Thyroid gland (tissue), 4 donors: ENCODE measurements at regions not wholly inside any gene's neighbourhood (a gene's known extent, or its start where the extent isn't known, plus 50 kb on each side); places are given as distances from the start of the nearest gene placed in this dataset. TPM values are rescaled to one million over a fixed set of nuclear protein-coding genes. Genes with fewer than 3 reads are reported as not detected.

Experiments
- DNase-seq, 2 donors: peaks; one replicate each; pipeline ENCODE4 v3.0.0-alpha.2; 2019
- H3K27ac ChIP-seq, 3 donors: fragments of 200-600 bp; sonication (generic); 1 replicate in 2 of 3; 2 replicates in 1 of 3; pipeline ENCODE4 v1.5.1; 2016 to 2019; ENCODE audit warnings: mild to moderate bottlenecking in 1 of 3, moderate library complexity in 1 of 3
- H3K27me3 ChIP-seq: fragments of 200-600 bp; sonication (generic); one replicate; pipeline ENCODE4 v1.5.1; 2019
- H3K36me3 ChIP-seq, 2 donors: fragments of 200-600 bp; sonication (generic); one replicate each; pipeline ENCODE4 v1.5.1; 2016 to 2019
- H3K4me1 ChIP-seq, 2 donors: fragments of 200-600 bp; sonication (generic); one replicate each; pipeline ENCODE4 v1.5.1; 2017 to 2019
- H3K4me3 ChIP-seq, 3 donors: fragments of 200-600 bp; sonication (generic); replicated peaks in 1 of 3; 1 replicate in 2 of 3; 2 replicates in 1 of 3; pipeline ENCODE4 v1.5.1; 2016; ENCODE audit warnings: mild to moderate bottlenecking in 1 of 3
- H3K9me3 ChIP-seq: fragments of 200-600 bp; sonication (generic); one replicate; pipeline ENCODE4 v1.5.1; 2017
- CTCF ChIP-seq, 6 experiments: fragments of 200-600 bp in 3 of 6; fragments of 450-650 bp in 3 of 6; sonication (generic) in 3 of 6; IDR thresholded peaks; one replicate each; pipeline ENCODE4 v1.5.1; 2016 to 2019; ENCODE audit warnings: antibody characterized with exemption in 6 of 6, mild to moderate bottlenecking in 2 of 6, inconsistent platforms in 1 of 6, moderate library complexity in 1 of 6
- POLR2A ChIP-seq, 2 donors: fragments of 450-650 bp; IDR thresholded peaks; one replicate each; pipeline ENCODE4 v1.6.1; 2017; ENCODE audit warnings: antibody characterized with exemption in 2 of 2, mild to moderate bottlenecking in 2 of 2, moderate library complexity in 1 of 2
- WGBS, 2 donors: methylation state at CpG; one replicate each; pipeline ENCODE4 v1.1.5; 2017; 5-methylcytosine and 5-hydroxymethylcytosine counted together
- intact Hi-C: fragments of 100-400 bp; cut with DNase I; formaldehyde crosslinking; loops from one replicate; pipeline ENCODE4 v1.15.1; 2023
- small RNA-seq: library from RNA; depleted of rRNA; stranded (forward); fragments of <200 nt; gene quantifications from one replicate; pipeline ENCODE3, GENCODE V24; 2016

DNA sequence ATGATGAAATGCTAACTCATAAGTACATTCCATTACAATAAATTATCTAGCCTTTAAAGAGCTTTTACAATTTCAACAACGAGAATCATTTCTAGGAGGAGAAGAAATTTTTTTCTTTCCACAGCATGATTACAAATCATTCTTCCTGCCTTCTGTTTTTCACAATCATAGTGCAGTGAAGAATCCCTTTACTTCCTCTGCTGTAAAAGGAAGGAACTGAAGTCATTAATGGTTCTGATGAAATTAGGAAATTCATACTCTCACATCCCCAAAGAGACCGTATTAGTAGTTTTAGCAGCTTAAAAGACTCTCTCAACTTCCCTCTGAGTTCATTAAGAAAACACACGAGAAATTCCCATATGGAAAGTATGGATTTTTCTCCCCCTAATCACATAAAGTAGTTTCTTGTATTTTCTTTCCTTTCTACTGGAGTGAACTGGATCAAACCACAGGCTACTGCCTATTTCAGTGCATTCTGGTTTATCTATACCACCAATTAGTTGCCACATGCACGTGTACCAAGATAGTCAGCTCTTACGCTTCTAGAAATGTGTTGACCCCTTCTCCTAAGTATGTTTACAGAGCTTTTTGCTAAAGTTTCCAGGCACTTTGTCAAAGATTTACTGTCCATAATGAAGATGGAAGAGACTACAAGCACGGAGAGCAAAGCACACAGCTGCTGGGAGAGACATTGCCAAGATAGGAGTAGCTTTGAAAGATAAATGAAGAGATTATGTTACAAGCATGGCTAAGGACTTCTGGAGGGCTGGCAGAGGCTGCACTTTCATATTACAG is 58.9 kb upstream of the KITLG start:
- Histone ChIP-seq H3K36me3 (no peaks in the 10 kb centered on the region), H3K27ac (no peak overlapping the region), H3K27me3 (no peaks in the 10 kb centered on the region), H3K4me1 (no peaks in the 10 kb centered on the region), H3K9me3 (no peaks in the 10 kb centered on the region), H3K4me3 (no peak overlapping the region)
- intact Hi-C loops, result no loop called here
- WGBS, 2 donors, result 51% methylated on average over 6 of the region's 6 CpGs
- no peak for TF ChIP-seq POLR2A (IDR thresholded peaks at IDR 0.05)
- no peak for TF ChIP-seq CTCF (IDR thresholded peaks at IDR 0.05)
- DNase-seq, result no peak

- TF ChIP-seq CTCF (IDR thresholded peaks at IDR 0.05), result no peak
- TF ChIP-seq POLR2A (IDR thresholded peaks at IDR 0.05), result no peak
- Histone ChIP-seq H3K36me3 (no peaks in the 10 kb centered on the region), H3K9me3 (no peaks in the 10 kb centered on the region), H3K4me3 (no peak overlapping the region), H3K4me1 (no peaks in the 10 kb centered on the region), H3K27ac (no peak overlapping the region), H3K27me3 (no peaks in the 10 kb centered on the region)
- no peak for DNase-seq
- intact Hi-C loops, result no loop called here
- WGBS, 2 donors, result 69 to 72% methylated on average over 3 of the region's 3 CpGs
Measured at GRCh38 chr12:88638388-88638787, 58.1 kb upstream of the KITLG start.

DNA sequence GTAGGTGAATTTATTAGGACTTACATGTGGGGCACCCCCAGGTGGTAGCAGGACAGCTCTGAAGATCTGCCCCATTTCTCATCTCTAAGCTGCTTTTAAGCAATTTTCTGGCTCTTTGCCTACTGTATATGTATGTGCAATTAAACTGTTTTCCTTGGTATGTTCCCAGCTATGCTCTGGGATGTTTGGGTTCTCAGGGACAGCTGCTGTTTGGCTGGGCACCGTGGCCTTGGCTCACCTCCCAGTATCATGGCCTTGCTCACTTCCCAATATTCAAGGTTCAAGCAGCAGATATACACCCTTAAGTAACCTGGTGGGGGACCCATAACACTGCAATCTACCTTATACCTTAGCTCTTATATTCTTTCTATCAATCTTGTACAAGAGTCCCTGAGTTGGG is 53.7 kb upstream of the KITLG start:
- Histone ChIP-seq H3K9me3 (no peaks in the 10 kb centered on the region), H3K27me3 (no peaks in the 10 kb centered on the region), H3K4me3 (no peak overlapping the region), H3K4me1 (no peaks in the 10 kb centered on the region), H3K27ac (no peak overlapping the region), H3K36me3 (no peaks in the 10 kb centered on the region)
- DNase-seq, result no peak
- WGBS, 2 donors, result 57 to 71% methylated on average over 1 of the region's 1 CpG
- TF ChIP-seq POLR2A (IDR thresholded peaks at IDR 0.05) (no peak), CTCF (IDR thresholded peaks at IDR 0.05) (no peak)
- intact Hi-C loops, result no loop called here

- Histone ChIP-seq H3K27me3 (no peaks in the 10 kb centered on the region), H3K9me3 (no peaks in the 10 kb centered on the region), H3K27ac (no peak overlapping the region), H3K36me3 (no peaks in the 10 kb centered on the region), H3K4me1 (no peaks in the 10 kb centered on the region), H3K4me3 (no peak overlapping the region)
- TF ChIP-seq POLR2A (IDR thresholded peaks at IDR 0.05) (no peak), CTCF (IDR thresholded peaks at IDR 0.05) (no peak)
- DNase-seq, result no peak
- 81 to 84% methylated on average over 1 of the region's 1 CpG for WGBS, 2 donors
- intact Hi-C loops, result no loop called here
Measured at GRCh38 chr12:88633312-88633711, 53.0 kb upstream of the KITLG start.

GRCh38 chr12:88630561-88630960 is 50.3 kb upstream of the KITLG start:
- intact Hi-C loops, result no loop called here
- H3K36me3 ChIP-seq, result no peaks in the 10 kb centered on the region
- no peaks in the 10 kb centered on the region for H3K4me1 ChIP-seq
- no peaks in the 10 kb centered on the region for H3K9me3 ChIP-seq
- TF ChIP-seq CTCF (IDR thresholded peaks at IDR 0.05), result no peak
- TF ChIP-seq POLR2A (IDR thresholded peaks at IDR 0.05), result no peak
- H3K27ac ChIP-seq, result no peak overlapping the region
- DNase-seq, result no peak
- no peaks in the 10 kb centered on the region for H3K27me3 ChIP-seq
- no peak overlapping the region for H3K4me3 ChIP-seq

Small RNA genes lying in the stretch of these regions (small RNA-seq; reads per million reads assigned to genes)
- not detected for gene RNU7-120P
